ENCODE measurements at regions not wholly inside any gene's neighbourhood (a gene's known extent, or its start where the extent isn't known, plus 50 kb on each side); places are given as distances from the start of the nearest gene placed in this dataset.
A peak's percentile ranks its signal among the peaks of the same experiment; 100 is the strongest.

DNA sequence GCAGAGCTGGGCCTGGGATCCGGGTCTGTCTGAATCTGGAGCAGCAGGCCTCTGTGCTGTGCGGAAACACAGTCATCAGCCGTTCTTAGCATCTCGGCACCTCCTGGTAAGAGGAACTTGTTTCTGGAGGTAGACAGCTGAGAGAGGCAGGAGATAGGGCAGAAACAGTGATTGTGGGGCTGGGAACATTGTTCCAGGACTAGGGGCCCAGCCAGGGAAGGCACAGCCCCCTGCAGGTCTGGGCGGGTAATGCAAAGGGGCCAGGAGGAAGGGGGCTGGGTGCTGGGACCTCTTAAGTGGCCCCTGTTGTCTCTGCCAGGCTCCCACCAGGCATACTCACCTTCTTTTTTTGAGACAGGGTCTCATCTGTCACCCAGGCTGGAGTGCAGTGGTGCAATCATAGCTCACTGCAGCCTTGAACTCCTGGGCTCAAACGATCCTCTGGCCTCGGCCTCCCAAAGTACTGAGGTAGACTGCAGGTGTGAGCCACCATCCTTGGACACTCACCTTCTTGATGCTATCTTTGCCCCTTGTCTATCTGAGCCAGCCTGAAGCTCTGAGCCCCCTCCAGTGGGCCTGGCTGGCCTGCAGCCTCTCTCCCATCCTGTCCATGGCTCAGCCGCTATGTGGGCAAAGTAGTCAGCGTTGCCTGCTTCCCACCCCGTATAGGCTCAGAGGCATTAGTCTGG lies 134.3 kb upstream of the ZBTB40 start:
- TF ChIP-seq NFIC (IDR thresholded peaks at IDR 0.05) (no peak), RAD21 (IDR thresholded peaks at IDR 0.05; ENCODE audit: low read depth) (peak; percentile 53), ZBTB7A (IDR thresholded peaks at IDR 0.05; ENCODE audit: low read depth) (no peak), EP300 (IDR thresholded peaks at IDR 0.05; ENCODE audit: borderline replicate concordance) (no peak), CEBPB (IDR thresholded peaks at IDR 0.05) (no peak), EGR1 (IDR thresholded peaks at IDR 0.05) (no peak)
- TF ChIP-seq, protein P1, sequence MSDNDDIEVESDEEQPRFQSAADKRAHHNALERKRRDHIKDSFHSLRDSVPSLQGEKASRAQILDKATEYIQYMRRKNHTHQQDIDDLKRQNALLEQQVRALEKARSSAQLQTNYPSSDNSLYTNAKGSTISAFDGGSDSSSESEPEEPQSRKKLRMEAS (IDR thresholded peaks at IDR 0.05) = no peak
- TF ChIP-seq, protein P2, sequence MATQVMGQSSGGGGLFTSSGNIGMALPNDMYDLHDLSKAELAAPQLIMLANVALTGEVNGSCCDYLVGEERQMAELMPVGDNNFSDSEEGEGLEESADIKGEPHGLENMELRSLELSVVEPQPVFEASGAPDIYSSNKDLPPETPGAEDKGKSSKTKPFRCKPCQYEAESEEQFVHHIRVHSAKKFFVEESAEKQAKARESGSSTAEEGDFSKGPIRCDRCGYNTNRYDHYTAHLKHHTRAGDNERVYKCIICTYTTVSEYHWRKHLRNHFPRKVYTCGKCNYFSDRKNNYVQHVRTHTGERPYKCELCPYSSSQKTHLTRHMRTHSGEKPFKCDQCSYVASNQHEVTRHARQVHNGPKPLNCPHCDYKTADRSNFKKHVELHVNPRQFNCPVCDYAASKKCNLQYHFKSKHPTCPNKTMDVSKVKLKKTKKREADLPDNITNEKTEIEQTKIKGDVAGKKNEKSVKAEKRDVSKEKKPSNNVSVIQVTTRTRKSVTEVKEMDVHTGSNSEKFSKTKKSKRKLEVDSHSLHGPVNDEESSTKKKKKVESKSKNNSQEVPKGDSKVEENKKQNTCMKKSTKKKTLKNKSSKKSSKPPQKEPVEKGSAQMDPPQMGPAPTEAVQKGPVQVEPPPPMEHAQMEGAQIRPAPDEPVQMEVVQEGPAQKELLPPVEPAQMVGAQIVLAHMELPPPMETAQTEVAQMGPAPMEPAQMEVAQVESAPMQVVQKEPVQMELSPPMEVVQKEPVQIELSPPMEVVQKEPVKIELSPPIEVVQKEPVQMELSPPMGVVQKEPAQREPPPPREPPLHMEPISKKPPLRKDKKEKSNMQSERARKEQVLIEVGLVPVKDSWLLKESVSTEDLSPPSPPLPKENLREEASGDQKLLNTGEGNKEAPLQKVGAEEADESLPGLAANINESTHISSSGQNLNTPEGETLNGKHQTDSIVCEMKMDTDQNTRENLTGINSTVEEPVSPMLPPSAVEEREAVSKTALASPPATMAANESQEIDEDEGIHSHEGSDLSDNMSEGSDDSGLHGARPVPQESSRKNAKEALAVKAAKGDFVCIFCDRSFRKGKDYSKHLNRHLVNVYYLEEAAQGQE (IDR thresholded peaks at IDR 0.05; ENCODE audit: low read depth) = no peak

DNA sequence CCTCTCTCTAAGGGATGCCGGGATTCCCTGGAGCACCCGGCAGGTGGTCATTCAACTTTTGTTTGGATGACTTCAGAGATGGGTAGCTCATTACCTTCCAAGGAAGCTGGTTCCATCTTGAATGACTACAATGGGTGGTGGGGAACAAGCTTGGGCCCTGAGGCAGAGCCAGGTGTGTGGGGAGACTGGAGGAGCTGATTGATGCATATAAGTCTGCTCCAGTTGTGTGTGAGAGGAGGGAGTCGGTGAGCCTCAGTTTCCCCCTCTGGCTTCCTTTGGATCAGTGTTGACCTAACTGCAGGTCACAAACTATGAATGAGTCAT lies 133.8 kb upstream of the ZBTB40 start:
- TF ChIP-seq NFIC (IDR thresholded peaks at IDR 0.05) = no peak
- TF ChIP-seq, protein P3, sequence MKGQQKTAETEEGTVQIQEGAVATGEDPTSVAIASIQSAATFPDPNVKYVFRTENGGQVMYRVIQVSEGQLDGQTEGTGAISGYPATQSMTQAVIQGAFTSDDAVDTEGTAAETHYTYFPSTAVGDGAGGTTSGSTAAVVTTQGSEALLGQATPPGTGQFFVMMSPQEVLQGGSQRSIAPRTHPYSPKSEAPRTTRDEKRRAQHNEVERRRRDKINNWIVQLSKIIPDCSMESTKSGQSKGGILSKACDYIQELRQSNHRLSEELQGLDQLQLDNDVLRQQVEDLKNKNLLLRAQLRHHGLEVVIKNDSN (IDR thresholded peaks at IDR 0.05) = no peak
- TF ChIP-seq EP300 (IDR thresholded peaks at IDR 0.05; ENCODE audit: borderline replicate concordance) = no peak
- TF ChIP-seq RAD21 (IDR thresholded peaks at IDR 0.05; ENCODE audit: low read depth) = no peak
- no peak for TF ChIP-seq CREB1 (IDR thresholded peaks at IDR 0.05; ENCODE audit: low read depth)
- TF ChIP-seq CEBPB (IDR thresholded peaks at IDR 0.05) = no peak
- TF ChIP-seq TCF12 (IDR thresholded peaks at IDR 0.05; ENCODE audit: low read depth) = no peak
- TF ChIP-seq TAF1 (IDR thresholded peaks at IDR 0.05; ENCODE audit: low read depth) = no peak
- TF ChIP-seq FOXM1 (IDR thresholded peaks at IDR 0.05; ENCODE audit: borderline replicate concordance, low read depth) = no peak
- TF ChIP-seq YY1 (IDR thresholded peaks at IDR 0.05; ENCODE audit: low read depth) = no peak
- no peak for TF ChIP-seq TEAD4 (IDR thresholded peaks at IDR 0.05)
- TF ChIP-seq EGR1 (IDR thresholded peaks at IDR 0.05) = no peak
- TF ChIP-seq, protein P2 (IDR thresholded peaks at IDR 0.05; ENCODE audit: low read depth) = no peak
- TF ChIP-seq, protein P1 (IDR thresholded peaks at IDR 0.05) = no peak
- TF ChIP-seq ZBTB7A (IDR thresholded peaks at IDR 0.05; ENCODE audit: low read depth) = no peak

DNA sequence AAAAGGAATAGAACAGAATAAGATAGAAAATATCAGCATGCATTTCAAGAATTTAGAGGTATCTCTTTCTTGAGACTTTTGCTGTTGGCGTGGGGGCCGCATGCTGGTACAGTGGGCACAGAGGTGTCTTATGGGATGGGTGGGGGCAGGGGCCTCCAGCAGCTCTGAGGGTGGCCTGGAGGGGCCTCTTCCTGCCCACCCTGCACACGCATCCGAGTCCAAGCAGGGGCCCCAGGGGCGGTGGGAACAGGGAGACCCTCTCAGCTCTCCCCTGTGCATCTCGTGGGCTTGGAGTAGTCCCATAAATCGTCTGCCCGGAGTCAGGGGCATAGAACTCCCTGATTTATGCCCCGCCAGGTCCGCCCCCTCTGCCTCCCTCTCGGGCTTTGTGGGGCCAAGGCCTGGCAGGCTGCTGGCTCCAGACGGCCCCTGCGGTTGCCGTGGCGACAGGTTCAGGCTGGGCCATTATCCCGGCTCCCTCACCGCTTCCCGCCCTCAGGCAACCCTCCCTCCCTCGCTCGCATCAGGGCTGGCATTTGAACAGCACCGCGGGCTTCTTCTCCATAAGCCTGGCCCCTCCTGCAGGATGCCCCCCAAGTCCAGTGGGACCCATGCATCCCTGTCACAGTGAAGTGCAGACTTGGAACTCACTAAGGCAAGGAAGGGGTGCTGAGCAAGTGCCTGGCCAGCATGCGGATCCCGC lies 133.2 kb upstream of the ZBTB40 start:
- TF ChIP-seq TCF12 (IDR thresholded peaks at IDR 0.05; ENCODE audit: low read depth) (no peak), EP300 (IDR thresholded peaks at IDR 0.05; ENCODE audit: borderline replicate concordance) (no peak), NFIC (IDR thresholded peaks at IDR 0.05) (no peak), FOXM1 (IDR thresholded peaks at IDR 0.05; ENCODE audit: borderline replicate concordance, low read depth) (no peak), RAD21 (IDR thresholded peaks at IDR 0.05; ENCODE audit: low read depth) (no peak), TEAD4 (IDR thresholded peaks at IDR 0.05) (no peak)
- TF ChIP-seq, protein P3 (IDR thresholded peaks at IDR 0.05) = no peak
- TF ChIP-seq, protein P1 (IDR thresholded peaks at IDR 0.05) = no peak

DNA sequence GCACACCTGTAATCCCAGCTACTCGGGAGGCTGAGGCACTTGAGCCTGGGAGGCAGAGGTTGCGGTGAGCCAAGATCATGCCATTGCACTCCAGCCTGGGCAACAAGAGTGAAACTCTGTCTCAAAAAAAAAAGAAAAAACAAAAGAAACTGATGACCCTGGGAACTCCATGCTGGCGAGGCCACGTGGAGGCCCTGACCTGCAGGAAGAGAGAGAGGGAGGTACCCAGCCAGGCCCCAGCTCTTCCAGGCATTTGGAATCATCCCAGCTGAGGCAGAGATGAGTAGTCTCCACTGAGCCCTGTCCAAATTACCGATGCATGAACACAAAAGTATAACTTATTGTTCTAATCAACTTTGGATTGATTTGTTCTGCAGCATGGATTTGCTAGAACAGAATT lies 132.0 kb upstream of the ZBTB40 start:
- TF ChIP-seq TCF12 (IDR thresholded peaks at IDR 0.05; ENCODE audit: low read depth) = no peak
- TF ChIP-seq EGR1 (IDR thresholded peaks at IDR 0.05) = no peak
- TF ChIP-seq CREB1 (IDR thresholded peaks at IDR 0.05; ENCODE audit: low read depth) = no peak
- TF ChIP-seq NFIC (IDR thresholded peaks at IDR 0.05) = no peak
- TF ChIP-seq EP300 (IDR thresholded peaks at IDR 0.05; ENCODE audit: borderline replicate concordance) = no peak
- no peak for TF ChIP-seq YY1 (IDR thresholded peaks at IDR 0.05; ENCODE audit: low read depth)
- TF ChIP-seq, protein P2 (IDR thresholded peaks at IDR 0.05; ENCODE audit: low read depth) = no peak
- no peak for TF ChIP-seq ZBTB7A (IDR thresholded peaks at IDR 0.05; ENCODE audit: low read depth)
- no peak for TF ChIP-seq CEBPB (IDR thresholded peaks at IDR 0.05)
- TF ChIP-seq TEAD4 (IDR thresholded peaks at IDR 0.05) = no peak
- TF ChIP-seq TAF1 (IDR thresholded peaks at IDR 0.05; ENCODE audit: low read depth) = no peak
- TF ChIP-seq, protein P3 (IDR thresholded peaks at IDR 0.05) = no peak
- no peak for TF ChIP-seq RAD21 (IDR thresholded peaks at IDR 0.05; ENCODE audit: low read depth)
- TF ChIP-seq, protein P1 (IDR thresholded peaks at IDR 0.05) = no peak

All from Ishikawa (cell line).